WTC11 (cell line): ENCODE measurements at regions not wholly inside any gene's neighbourhood (a gene's known extent, or its start where the extent isn't known, plus 50 kb on each side); places are given as distances from the start of the nearest gene placed in this dataset.

ENCODE experiments used
- ATAC-seq: fragments of 200-7000 bp; cut with Tn5 transposase; 2 replicates; pipeline ENCODE4 v1.10.0; 2021; ENCODE audit warnings: mild to moderate bottlenecking, moderate library complexity
- CTCF ChIA-PET: fragments of 300-600 bp; sonication (Branson Sonifier 250); formaldehyde crosslinking; loops from one replicate; lab custom pipeline; 2021; ENCODE audit warnings: antibody characterized with exemption; lab: Charles Lee
- POLR2A ChIA-PET: fragments of 350-600 bp; sonication (Branson Sonifier 250); formaldehyde crosslinking; loops from one replicate; lab custom pipeline; 2021; ENCODE audit warnings: antibody characterized with exemption; lab: Charles Lee
- DNase-seq: peaks from one replicate; pipeline ENCODE4 v3.0.0; 2021; ENCODE audit warnings: low spot score
- H3K27ac Mint-ChIP-seq: 2 replicates; pipeline ENCODE4 v1.8.0; 2021; ENCODE audit warnings: mixed read lengths
- H3K27me3 Mint-ChIP-seq: 2 replicates; pipeline ENCODE4 v1.8.0; 2021; ENCODE audit warnings: low read depth, mild to moderate bottlenecking, moderate library complexity, mixed read lengths
- H3K36me3 Mint-ChIP-seq: 2 replicates; pipeline ENCODE4 v1.8.0; 2021; ENCODE audit warnings: mixed read lengths
- H3K4me1 Mint-ChIP-seq: 2 replicates; pipeline ENCODE4 v1.8.0; 2022; ENCODE audit warnings: mixed read lengths
- H3K4me3 Mint-ChIP-seq: 2 replicates; pipeline ENCODE4 v1.8.0; 2021; ENCODE audit warnings: mild to moderate bottlenecking, moderate library complexity, mixed read lengths
- H3K9me3 Mint-ChIP-seq: 2 replicates; pipeline ENCODE4 v1.8.0; 2021; ENCODE audit warnings: mixed read lengths
- GABPB1 ChIP-seq: sonication (generic); formaldehyde crosslinking; IDR thresholded peaks from 2 replicates; pipeline ENCODE4 v1.8.1; 2023; ENCODE audit warnings: mild to moderate bottlenecking, missing genetic modification reagents
- NFYB ChIP-seq: sonication (generic); formaldehyde crosslinking; conservative IDR thresholded peaks from 2 replicates; pipeline ENCODE4 v1.8.0; 2022; ENCODE audit warnings: low read depth, missing genetic modification reagents
- OVOL2 ChIP-seq: fragments of 250-450 bp; sonication (Bioruptor Pico); IDR thresholded peaks from 2 replicates; pipeline ENCODE4 v1.9.0; 2021; ENCODE audit warnings: mild to moderate bottlenecking, borderline replicate concordance
- PRRX2 ChIP-seq: fragments of 250-450 bp; sonication (Bioruptor Pico); IDR thresholded peaks from 2 replicates; pipeline ENCODE4 v1.8.0; 2021; ENCODE audit warnings: mild to moderate bottlenecking
- ZNF317 ChIP-seq: sonication (generic); formaldehyde crosslinking; IDR thresholded peaks from 2 replicates; pipeline ENCODE4 v1.8.1; 2023; ENCODE audit warnings: low read depth, mild to moderate bottlenecking, moderate library complexity, missing genetic modification reagents, borderline replicate concordance
- TF ChIP-seq, protein P1 (sequence below): fragments of 250-450 bp; sonication (Bioruptor Pico); IDR thresholded peaks from 2 replicates; pipeline ENCODE4 v1.9.0; 2021; ENCODE audit warnings: mild to moderate bottlenecking, borderline replicate concordance
- TF ChIP-seq, protein P2 (sequence below): fragments of 250-450 bp; sonication (Bioruptor Pico); IDR thresholded peaks from 2 replicates; pipeline ENCODE4 v1.9.0; 2021; ENCODE audit warnings: mild to moderate bottlenecking
- TF ChIP-seq, protein P3 (sequence below): fragments of 250-450 bp; sonication (Bioruptor Pico); IDR thresholded peaks from 2 replicates; pipeline ENCODE4 v1.8.0; 2021; ENCODE audit warnings: mild to moderate bottlenecking
- TF ChIP-seq, protein P4 (sequence below): sonication (generic); formaldehyde crosslinking; IDR thresholded peaks from 2 replicates; pipeline ENCODE4 v1.8.0; 2022; ENCODE audit warnings: mild to moderate bottlenecking, missing genetic modification reagents
- TF ChIP-seq, protein P5 (sequence below): fragments of 250-450 bp; sonication (Bioruptor Pico); IDR thresholded peaks from 2 replicates; pipeline ENCODE4 v1.9.0; 2021; ENCODE audit warnings: moderate library complexity, mild to moderate bottlenecking, inconsistent platforms, borderline replicate concordance
- TF ChIP-seq, protein P6 (sequence below): sonication (generic); formaldehyde crosslinking; IDR thresholded peaks from 2 replicates; pipeline ENCODE4 v1.8.0; 2023; ENCODE audit warnings: missing genetic modification reagents, mild to moderate bottlenecking, borderline replicate concordance
- TF ChIP-seq, protein P7 (sequence below): sonication (generic); formaldehyde crosslinking; IDR thresholded peaks from 2 replicates; pipeline ENCODE4 v1.8.1; 2023; ENCODE audit warnings: mild to moderate bottlenecking, missing genetic modification reagents, borderline replicate concordance

DNA sequence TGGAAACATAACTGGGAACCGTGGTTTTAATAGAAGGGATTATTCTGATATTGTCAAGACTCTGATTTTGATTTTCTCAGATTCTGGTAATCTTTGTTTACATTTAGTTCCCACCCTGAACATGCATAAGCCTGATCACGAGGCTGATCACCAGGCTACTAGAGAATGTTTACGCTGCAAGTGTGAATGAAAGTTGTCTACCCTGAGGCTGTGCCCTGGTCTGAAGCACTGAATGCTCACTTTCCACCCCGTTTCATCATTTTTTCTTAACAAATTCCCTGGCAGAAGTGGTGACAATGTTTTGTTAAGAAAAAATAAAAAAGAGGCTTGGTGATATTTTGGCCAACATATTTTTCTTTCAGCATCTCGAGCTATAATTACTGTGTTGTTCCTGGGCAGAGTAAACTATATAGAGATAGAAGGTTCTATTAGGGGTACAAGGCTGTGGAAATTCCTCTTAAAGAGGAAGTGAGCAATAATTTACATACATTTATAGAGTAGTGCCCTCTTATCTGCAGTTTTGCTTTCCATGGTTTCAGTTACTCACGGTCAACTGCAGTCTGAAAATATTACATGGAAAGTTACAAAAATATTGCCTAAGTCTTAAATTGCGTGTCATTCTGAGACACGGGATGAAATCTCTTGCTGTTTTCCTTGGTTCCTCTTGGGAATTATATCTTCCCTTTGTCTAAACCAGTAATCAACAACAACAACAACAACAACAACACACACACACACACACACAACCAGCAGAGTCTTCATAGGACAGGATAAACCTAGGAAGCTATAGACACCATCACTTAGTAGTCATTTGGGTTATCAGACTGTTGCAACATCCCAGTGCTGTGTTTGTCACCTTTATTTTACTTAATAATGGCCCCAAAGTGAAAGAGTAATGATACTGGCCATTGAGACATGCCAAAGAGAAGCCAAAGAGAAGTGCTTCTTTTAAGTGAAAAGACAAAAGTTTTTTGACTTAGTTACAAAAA, 566.6 kb upstream of the CITED2 start (continued):
- TF ChIP-seq, protein P1, sequence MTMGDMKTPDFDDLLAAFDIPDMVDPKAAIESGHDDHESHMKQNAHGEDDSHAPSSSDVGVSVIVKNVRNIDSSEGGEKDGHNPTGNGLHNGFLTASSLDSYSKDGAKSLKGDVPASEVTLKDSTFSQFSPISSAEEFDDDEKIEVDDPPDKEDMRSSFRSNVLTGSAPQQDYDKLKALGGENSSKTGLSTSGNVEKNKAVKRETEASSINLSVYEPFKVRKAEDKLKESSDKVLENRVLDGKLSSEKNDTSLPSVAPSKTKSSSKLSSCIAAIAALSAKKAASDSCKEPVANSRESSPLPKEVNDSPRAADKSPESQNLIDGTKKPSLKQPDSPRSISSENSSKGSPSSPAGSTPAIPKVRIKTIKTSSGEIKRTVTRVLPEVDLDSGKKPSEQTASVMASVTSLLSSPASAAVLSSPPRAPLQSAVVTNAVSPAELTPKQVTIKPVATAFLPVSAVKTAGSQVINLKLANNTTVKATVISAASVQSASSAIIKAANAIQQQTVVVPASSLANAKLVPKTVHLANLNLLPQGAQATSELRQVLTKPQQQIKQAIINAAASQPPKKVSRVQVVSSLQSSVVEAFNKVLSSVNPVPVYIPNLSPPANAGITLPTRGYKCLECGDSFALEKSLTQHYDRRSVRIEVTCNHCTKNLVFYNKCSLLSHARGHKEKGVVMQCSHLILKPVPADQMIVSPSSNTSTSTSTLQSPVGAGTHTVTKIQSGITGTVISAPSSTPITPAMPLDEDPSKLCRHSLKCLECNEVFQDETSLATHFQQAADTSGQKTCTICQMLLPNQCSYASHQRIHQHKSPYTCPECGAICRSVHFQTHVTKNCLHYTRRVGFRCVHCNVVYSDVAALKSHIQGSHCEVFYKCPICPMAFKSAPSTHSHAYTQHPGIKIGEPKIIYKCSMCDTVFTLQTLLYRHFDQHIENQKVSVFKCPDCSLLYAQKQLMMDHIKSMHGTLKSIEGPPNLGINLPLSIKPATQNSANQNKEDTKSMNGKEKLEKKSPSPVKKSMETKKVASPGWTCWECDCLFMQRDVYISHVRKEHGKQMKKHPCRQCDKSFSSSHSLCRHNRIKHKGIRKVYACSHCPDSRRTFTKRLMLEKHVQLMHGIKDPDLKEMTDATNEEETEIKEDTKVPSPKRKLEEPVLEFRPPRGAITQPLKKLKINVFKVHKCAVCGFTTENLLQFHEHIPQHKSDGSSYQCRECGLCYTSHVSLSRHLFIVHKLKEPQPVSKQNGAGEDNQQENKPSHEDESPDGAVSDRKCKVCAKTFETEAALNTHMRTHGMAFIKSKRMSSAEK (CRISPR knock-in tag) = no peak
- TF ChIP-seq, protein P2, sequence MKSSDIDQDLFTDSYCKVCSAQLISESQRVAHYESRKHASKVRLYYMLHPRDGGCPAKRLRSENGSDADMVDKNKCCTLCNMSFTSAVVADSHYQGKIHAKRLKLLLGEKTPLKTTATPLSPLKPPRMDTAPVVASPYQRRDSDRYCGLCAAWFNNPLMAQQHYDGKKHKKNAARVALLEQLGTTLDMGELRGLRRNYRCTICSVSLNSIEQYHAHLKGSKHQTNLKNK (CRISPR knock-in tag) = no peak
- TF ChIP-seq, protein P3, sequence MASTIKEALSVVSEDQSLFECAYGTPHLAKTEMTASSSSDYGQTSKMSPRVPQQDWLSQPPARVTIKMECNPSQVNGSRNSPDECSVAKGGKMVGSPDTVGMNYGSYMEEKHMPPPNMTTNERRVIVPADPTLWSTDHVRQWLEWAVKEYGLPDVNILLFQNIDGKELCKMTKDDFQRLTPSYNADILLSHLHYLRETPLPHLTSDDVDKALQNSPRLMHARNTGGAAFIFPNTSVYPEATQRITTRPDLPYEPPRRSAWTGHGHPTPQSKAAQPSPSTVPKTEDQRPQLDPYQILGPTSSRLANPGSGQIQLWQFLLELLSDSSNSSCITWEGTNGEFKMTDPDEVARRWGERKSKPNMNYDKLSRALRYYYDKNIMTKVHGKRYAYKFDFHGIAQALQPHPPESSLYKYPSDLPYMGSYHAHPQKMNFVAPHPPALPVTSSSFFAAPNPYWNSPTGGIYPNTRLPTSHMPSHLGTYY = no peak
- TF ChIP-seq NFYB (CRISPR knock-in tag) = no peak

DNA sequence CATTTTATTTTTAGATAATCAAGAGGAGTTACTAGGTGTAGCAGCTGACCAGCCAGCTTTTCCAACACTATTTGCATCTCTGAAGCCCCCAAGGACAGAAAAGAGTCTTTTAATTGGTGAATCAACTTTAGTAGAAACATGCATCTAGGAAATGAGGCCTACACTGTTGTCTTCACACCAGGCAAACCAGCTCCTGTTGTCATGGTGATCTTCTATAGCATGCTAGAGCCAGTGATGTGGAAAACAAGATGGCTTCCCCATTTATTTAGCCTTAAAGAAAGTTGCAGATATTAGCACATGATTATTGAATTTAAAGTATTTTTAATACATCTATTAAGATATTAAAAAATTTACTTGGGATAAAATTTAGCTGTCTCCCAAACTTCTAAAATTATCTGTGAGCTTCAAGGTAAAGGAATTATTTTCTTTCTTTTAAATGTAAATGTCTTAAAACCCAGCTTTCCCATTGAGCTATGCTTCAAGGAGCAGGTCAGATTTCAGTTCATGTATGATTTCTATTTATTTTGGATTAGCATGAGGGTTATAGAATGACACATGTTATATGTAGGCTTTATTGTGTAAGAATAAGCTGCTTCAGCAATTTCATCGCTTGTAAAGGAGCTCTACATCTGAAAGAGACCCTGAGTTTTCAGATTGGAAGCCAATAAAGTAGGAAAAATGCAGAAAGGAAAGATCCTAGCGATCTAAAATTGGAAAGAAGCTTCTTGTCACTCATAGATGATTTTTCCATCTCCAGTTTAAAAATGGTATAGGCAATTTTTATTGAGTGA, 564.9 kb upstream of the CITED2 start:
- Mint-ChIP-seq H3K4me1 (peaks cover 44% of the 10 kb centered on the region), H3K36me3 (no peaks in the 10 kb centered on the region), H3K27ac (peak overlapping the region; percentile 7; the same call in 1 of the 2 replicates), H3K9me3 (no peaks in the 10 kb centered on the region), H3K4me3 (no peak overlapping the region), H3K27me3 (no peaks in the 10 kb centered on the region)
- POLR2A ChIA-PET = interaction anchor here (0.6 to 1.2 kb wide), 2 partner anchors 565 to 947 kb away, joined by 3 to 5 read pairs; partner anchors contain the start of gene CITED2
- CTCF ChIA-PET = interaction anchor here (0.8 to 1.6 kb wide), 5 partner anchors 51 to 626 kb away, joined by 3 to 5 read pairs (median 3); no protein-coding TSS in a partner anchor
- peak; percentile 96 for ATAC-seq
- no peak for DNase-seq
- TF ChIP-seq OVOL2 (CRISPR knock-in tag) (no peak), ZNF317 (no peak), PRRX2 (CRISPR knock-in tag) (no peak), NFYB (CRISPR knock-in tag) (no peak), GABPB1 (no peak)
- TF ChIP-seq, protein P4, sequence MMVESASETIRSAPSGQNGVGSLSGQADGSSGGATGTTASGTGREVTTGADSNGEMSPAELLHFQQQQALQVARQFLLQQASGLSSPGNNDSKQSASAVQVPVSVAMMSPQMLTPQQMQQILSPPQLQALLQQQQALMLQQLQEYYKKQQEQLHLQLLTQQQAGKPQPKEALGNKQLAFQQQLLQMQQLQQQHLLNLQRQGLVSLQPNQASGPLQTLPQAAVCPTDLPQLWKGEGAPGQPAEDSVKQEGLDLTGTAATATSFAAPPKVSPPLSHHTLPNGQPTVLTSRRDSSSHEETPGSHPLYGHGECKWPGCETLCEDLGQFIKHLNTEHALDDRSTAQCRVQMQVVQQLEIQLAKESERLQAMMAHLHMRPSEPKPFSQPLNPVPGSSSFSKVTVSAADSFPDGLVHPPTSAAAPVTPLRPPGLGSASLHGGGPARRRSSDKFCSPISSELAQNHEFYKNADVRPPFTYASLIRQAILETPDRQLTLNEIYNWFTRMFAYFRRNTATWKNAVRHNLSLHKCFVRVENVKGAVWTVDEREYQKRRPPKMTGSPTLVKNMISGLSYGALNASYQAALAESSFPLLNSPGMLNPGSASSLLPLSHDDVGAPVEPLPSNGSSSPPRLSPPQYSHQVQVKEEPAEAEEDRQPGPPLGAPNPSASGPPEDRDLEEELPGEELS (CRISPR knock-in tag) = no peak
- TF ChIP-seq, protein P5, sequence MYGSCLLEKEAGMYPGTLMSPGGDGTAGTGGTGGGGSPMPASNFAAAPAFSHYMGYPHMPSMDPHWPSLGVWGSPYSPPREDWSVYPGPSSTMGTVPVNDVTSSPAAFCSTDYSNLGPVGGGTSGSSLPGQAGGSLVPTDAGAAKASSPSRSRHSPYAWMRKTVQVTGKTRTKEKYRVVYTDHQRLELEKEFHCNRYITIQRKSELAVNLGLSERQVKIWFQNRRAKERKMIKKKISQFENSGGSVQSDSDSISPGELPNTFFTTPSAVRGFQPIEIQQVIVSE (CRISPR knock-in tag) = no peak
- TF ChIP-seq, protein P6, sequence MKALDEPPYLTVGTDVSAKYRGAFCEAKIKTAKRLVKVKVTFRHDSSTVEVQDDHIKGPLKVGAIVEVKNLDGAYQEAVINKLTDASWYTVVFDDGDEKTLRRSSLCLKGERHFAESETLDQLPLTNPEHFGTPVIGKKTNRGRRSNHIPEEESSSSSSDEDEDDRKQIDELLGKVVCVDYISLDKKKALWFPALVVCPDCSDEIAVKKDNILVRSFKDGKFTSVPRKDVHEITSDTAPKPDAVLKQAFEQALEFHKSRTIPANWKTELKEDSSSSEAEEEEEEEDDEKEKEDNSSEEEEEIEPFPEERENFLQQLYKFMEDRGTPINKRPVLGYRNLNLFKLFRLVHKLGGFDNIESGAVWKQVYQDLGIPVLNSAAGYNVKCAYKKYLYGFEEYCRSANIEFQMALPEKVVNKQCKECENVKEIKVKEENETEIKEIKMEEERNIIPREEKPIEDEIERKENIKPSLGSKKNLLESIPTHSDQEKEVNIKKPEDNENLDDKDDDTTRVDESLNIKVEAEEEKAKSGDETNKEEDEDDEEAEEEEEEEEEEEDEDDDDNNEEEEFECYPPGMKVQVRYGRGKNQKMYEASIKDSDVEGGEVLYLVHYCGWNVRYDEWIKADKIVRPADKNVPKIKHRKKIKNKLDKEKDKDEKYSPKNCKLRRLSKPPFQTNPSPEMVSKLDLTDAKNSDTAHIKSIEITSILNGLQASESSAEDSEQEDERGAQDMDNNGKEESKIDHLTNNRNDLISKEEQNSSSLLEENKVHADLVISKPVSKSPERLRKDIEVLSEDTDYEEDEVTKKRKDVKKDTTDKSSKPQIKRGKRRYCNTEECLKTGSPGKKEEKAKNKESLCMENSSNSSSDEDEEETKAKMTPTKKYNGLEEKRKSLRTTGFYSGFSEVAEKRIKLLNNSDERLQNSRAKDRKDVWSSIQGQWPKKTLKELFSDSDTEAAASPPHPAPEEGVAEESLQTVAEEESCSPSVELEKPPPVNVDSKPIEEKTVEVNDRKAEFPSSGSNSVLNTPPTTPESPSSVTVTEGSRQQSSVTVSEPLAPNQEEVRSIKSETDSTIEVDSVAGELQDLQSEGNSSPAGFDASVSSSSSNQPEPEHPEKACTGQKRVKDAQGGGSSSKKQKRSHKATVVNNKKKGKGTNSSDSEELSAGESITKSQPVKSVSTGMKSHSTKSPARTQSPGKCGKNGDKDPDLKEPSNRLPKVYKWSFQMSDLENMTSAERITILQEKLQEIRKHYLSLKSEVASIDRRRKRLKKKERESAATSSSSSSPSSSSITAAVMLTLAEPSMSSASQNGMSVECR (CRISPR knock-in tag) = no peak
- TF ChIP-seq, protein P7, sequence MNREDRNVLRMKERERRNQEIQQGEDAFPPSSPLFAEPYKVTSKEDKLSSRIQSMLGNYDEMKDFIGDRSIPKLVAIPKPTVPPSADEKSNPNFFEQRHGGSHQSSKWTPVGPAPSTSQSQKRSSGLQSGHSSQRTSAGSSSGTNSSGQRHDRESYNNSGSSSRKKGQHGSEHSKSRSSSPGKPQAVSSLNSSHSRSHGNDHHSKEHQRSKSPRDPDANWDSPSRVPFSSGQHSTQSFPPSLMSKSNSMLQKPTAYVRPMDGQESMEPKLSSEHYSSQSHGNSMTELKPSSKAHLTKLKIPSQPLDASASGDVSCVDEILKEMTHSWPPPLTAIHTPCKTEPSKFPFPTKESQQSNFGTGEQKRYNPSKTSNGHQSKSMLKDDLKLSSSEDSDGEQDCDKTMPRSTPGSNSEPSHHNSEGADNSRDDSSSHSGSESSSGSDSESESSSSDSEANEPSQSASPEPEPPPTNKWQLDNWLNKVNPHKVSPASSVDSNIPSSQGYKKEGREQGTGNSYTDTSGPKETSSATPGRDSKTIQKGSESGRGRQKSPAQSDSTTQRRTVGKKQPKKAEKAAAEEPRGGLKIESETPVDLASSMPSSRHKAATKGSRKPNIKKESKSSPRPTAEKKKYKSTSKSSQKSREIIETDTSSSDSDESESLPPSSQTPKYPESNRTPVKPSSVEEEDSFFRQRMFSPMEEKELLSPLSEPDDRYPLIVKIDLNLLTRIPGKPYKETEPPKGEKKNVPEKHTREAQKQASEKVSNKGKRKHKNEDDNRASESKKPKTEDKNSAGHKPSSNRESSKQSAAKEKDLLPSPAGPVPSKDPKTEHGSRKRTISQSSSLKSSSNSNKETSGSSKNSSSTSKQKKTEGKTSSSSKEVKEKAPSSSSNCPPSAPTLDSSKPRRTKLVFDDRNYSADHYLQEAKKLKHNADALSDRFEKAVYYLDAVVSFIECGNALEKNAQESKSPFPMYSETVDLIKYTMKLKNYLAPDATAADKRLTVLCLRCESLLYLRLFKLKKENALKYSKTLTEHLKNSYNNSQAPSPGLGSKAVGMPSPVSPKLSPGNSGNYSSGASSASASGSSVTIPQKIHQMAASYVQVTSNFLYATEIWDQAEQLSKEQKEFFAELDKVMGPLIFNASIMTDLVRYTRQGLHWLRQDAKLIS (CRISPR knock-in tag) = no peak
